IMR-90 (cell line): ENCODE measurements at regions not wholly inside any gene's neighbourhood (a gene's known extent, or its start where the extent isn't known, plus 50 kb on each side); places are given as distances from the start of the nearest gene placed in this dataset.

ENCODE experiments used
- ATAC-seq: fragments of 200-7000 bp; cut with Tn5 transposase; 2 replicates; pipeline ENCODE4 v1.9.1; 2020; ENCODE audit warnings: low read depth, mild to moderate bottlenecking, moderate library complexity
- BruUV-seq: library from RNA; stranded (reverse); fragments of 400-500 nt; replicated peaks from 2 replicates; lab custom pipeline; 2021; lab: Mats Ljungman, UMichigan
- CTCF ChIA-PET: fragments of 300-600 bp; formaldehyde crosslinking; extraction: SDS; loops from one replicate; lab custom pipeline; 2021; ENCODE audit warnings: antibody characterized with exemption; lab: Yijun Ruan, JAX
- POLR2A ChIA-PET: fragments of 300-600 bp; sonication (Branson Sonifier 250); formaldehyde crosslinking; loops from one replicate; lab custom pipeline; 2022; ENCODE audit warnings: antibody characterized with exemption; ENCODE audit not compliant: unreplicated experiment; lab: Charles Lee
- DNase-seq: peaks from one replicate; pipeline ENCODE4 v3.0.0; 2013
- H2AFZ ChIP-seq: replicated peaks from 2 replicates; pipeline ENCODE3; 2013; ENCODE audit warnings: low read length, mild to moderate bottlenecking; ENCODE audit not compliant: poor library complexity
- H2AK5ac ChIP-seq: 2 replicates; pipeline ENCODE4 v1.6.1; 2013; ENCODE audit warnings: low read depth, low read length, inconsistent platforms
- H2AK9ac ChIP-seq: replicated peaks from 2 replicates; pipeline ENCODE3; 2013; ENCODE audit warnings: mild to moderate bottlenecking, low read depth, low read length, moderate library complexity; ENCODE audit not compliant: poor library complexity
- H2BK120ac ChIP-seq: 2 replicates; pipeline ENCODE4 v1.6.1; 2013; ENCODE audit warnings: low read depth, low read length, inconsistent platforms
- H2BK15ac ChIP-seq: 3 replicates; pipeline ENCODE4 v1.6.1; 2013; ENCODE audit warnings: low read depth, low read length, inconsistent platforms
- H2BK20ac ChIP-seq: 2 replicates; pipeline ENCODE4 v1.6.1; 2013; ENCODE audit warnings: low read depth, mild to moderate bottlenecking, inconsistent platforms, low read length, moderate library complexity
- H2BK5ac ChIP-seq: 2 replicates; pipeline ENCODE4 v1.6.1; 2013; ENCODE audit warnings: mild to moderate bottlenecking, low read depth, low read length, inconsistent platforms; ENCODE audit not compliant: poor library complexity, severe bottlenecking
- H3K14ac ChIP-seq: replicated peaks from 2 replicates; pipeline ENCODE4 v1.6.1; 2013; ENCODE audit warnings: low read depth, low read length, inconsistent platforms
- H3K18ac ChIP-seq: 2 replicates; pipeline ENCODE4 v1.6.1; 2013; ENCODE audit warnings: low read depth, low read length, control low read depth
- H3K23ac ChIP-seq: 2 replicates; pipeline ENCODE4 v1.6.1; 2013; ENCODE audit warnings: low read depth, low read length, inconsistent platforms
- H3K27ac ChIP-seq: 2 replicates; pipeline ENCODE4 v1.5.1; 2013; ENCODE audit warnings: mild to moderate bottlenecking, control low read depth, low read length; ENCODE audit not compliant: insufficient read depth
- H3K27me3 ChIP-seq: 2 replicates; pipeline ENCODE4 v1.6.1; 2013; ENCODE audit warnings: low read length; ENCODE audit not compliant: control insufficient read depth, insufficient read depth
- H3K36me3 ChIP-seq: 2 replicates; pipeline ENCODE4 v1.6.1; 2013; ENCODE audit warnings: low read length, mixed read lengths; ENCODE audit not compliant: control insufficient read depth, insufficient read depth
- H3K4ac ChIP-seq: 2 replicates; pipeline ENCODE4 v1.6.1; 2013; ENCODE audit warnings: low read depth, low read length, inconsistent platforms
- H3K4me1 ChIP-seq: 2 replicates; pipeline ENCODE4 v1.6.1; 2013; ENCODE audit warnings: low read length, mixed read lengths; ENCODE audit not compliant: control insufficient read depth, insufficient read depth
- H3K4me2 ChIP-seq: 2 replicates; pipeline ENCODE4 v1.6.1; 2013; ENCODE audit warnings: low read depth, mild to moderate bottlenecking, control low read depth, low read length, moderate library complexity
- H3K4me3 ChIP-seq: 2 replicates; pipeline ENCODE4 v1.5.1; 2013; ENCODE audit warnings: low read depth, mild to moderate bottlenecking, control low read depth, low read length, moderate library complexity; ENCODE audit not compliant: insufficient read depth
- H3K56ac ChIP-seq: 2 replicates; pipeline ENCODE4 v1.6.1; 2013; ENCODE audit warnings: low read length, inconsistent platforms; ENCODE audit not compliant: insufficient read depth; ENCODE audit errors: extremely low read depth
- H3K79me1 ChIP-seq, 2 experiments: 2 replicates each; pipeline ENCODE4 v1.6.1; 2013; ENCODE audit warnings: low read length in 2 of 2, inconsistent platforms in 1 of 2, low read depth in 1 of 2
- H3K9ac ChIP-seq: 2 replicates; pipeline ENCODE4 v1.6.1; 2013; ENCODE audit warnings: low read depth, low read length, control low read depth
- H3K9me1 ChIP-seq: 2 replicates; pipeline ENCODE4 v1.6.1; 2013; ENCODE audit warnings: low read length, inconsistent platforms; ENCODE audit not compliant: insufficient read depth
- H3K9me3 ChIP-seq: 2 replicates; pipeline ENCODE4 v1.6.1; 2013; ENCODE audit warnings: low read length; ENCODE audit not compliant: control insufficient read depth, insufficient read depth
- H4K20me1 ChIP-seq: 2 replicates; pipeline ENCODE4 v1.6.1; 2013; ENCODE audit warnings: low read length, inconsistent platforms; ENCODE audit not compliant: insufficient read depth
- H4K5ac ChIP-seq: 2 replicates; pipeline ENCODE4 v1.6.1; 2013; ENCODE audit warnings: mild to moderate bottlenecking, low read depth, low read length, control low read depth
- H4K8ac ChIP-seq, 2 experiments: 2 replicates each; pipeline ENCODE4 v1.6.1; 2013; ENCODE audit warnings: low read depth in 2 of 2, low read length in 2 of 2, control low read depth in 1 of 2, inconsistent platforms in 1 of 2
- H4K91ac ChIP-seq: 2 replicates; pipeline ENCODE4 v1.6.1; 2013; ENCODE audit warnings: low read depth, low read length, inconsistent platforms; ENCODE audit not compliant: insufficient read depth
- CEBPB ChIP-seq: IDR thresholded peaks from 2 replicates; pipeline ENCODE4 v1.6.1; 2012; ENCODE audit warnings: low read depth, low read length, improper control_type of control experiment
- CHD1 ChIP-seq: IDR thresholded peaks from 2 replicates; pipeline ENCODE4 v1.6.1; 2012; ENCODE audit warnings: low read depth, low read length, improper control_type of control experiment
- CTCF ChIP-seq: conservative IDR thresholded peaks from 2 replicates; pipeline ENCODE4 v1.5.1; 2012; ENCODE audit warnings: mild to moderate bottlenecking, low read depth, low read length, improper control_type of control experiment
- MAFK ChIP-seq: IDR thresholded peaks from 2 replicates; pipeline ENCODE4 v1.6.1; 2012; ENCODE audit warnings: low read depth, low read length, improper control_type of control experiment
- MAZ ChIP-seq: IDR thresholded peaks from 2 replicates; pipeline ENCODE4 v1.6.1; 2012; ENCODE audit warnings: low read depth, mild to moderate bottlenecking, low read length, improper control_type of control experiment, moderate library complexity, borderline replicate concordance
- MXI1 ChIP-seq: IDR thresholded peaks from 2 replicates; pipeline ENCODE4 v1.6.1; 2012; ENCODE audit warnings: low read depth, mild to moderate bottlenecking, low read length, moderate library complexity, borderline replicate concordance
- NFE2L2 ChIP-seq: fragments of 150-350 bp; IDR thresholded peaks from 2 replicates; pipeline ENCODE4 v1.6.1; 2016; ENCODE audit warnings: low read depth, mild to moderate bottlenecking, low read length
- RFX5 ChIP-seq: IDR thresholded peaks from 2 replicates; pipeline ENCODE4 v1.8.0; 2012; ENCODE audit warnings: low read depth, mild to moderate bottlenecking, low read length, moderate library complexity
- SMC3 ChIP-seq: fragments of 150-350 bp; IDR thresholded peaks from 2 replicates; pipeline ENCODE4 v1.6.1; 2016; ENCODE audit warnings: low read depth, mild to moderate bottlenecking, antibody characterized with exemption, low read length, moderate library complexity
- WGBS, 2 experiments: methylation state at CpG; one replicate each; pipeline versions ENCODE4 v1.1.5 to v1.1.7; 2013; ENCODE audit warnings: missing lambda C conversion rate in 2 of 2; ENCODE audit not compliant: insufficient read length in 1 of 2; ENCODE audit errors: extremely low coverage in 2 of 2; 5-methylcytosine and 5-hydroxymethylcytosine counted together
- dilution Hi-C: fragments of 300-500 bp; cut with HindIII; formaldehyde crosslinking; loops from one replicate; pipeline ENCODE4 v1.14.3; 2018; ENCODE audit warnings: low sequenced_read_pairs; ENCODE audit not compliant: unreplicated experiment
- in situ Hi-C: fragments of 300-500 bp; cut with MboI; formaldehyde crosslinking; loops from 3 replicates; pipeline ENCODE4 v1.14.3; 2019; ENCODE audit warnings: low sequenced_read_pairs, inconsistent platforms, mixed read lengths
- intact Hi-C: fragments of 100-400 bp; cut with micrococcal nuclease; formaldehyde crosslinking; loops from 2 replicates; pipeline ENCODE4 v1.10.0; 2022
- TF ChIP-seq, protein P1 (sequence below): fragments of 150-350 bp; IDR thresholded peaks from 2 replicates; pipeline ENCODE4 v1.6.1; 2016; ENCODE audit warnings: low read depth, mild to moderate bottlenecking, low read length, moderate library complexity, borderline replicate concordance
- TF ChIP-seq, protein P2 (sequence below): fragments of 150-350 bp; IDR thresholded peaks from 2 replicates; pipeline ENCODE4 v1.6.1; 2017; ENCODE audit warnings: mild to moderate bottlenecking, antibody characterized with exemption, low read length, low read depth

GRCh38 chr6:56862415-56863175, 92.3 kb upstream of the BEND6 start:
- peak overlapping the region in 1 of 2 experiments; percentile 57; a peak in 2 of 4 replicates for H4K8ac ChIP-seq
- intact Hi-C loops, result no loop called here
- H3K4me2 ChIP-seq, result peak overlapping the region; percentile 83
- H2AK5ac ChIP-seq, result peak overlapping the region; percentile 78
- H2AK9ac ChIP-seq, result no peak overlapping the region
- CTCF ChIA-PET, result interaction anchor here (0.6 to 3.6 kb wide), 4 partner anchors 10 to 809 kb away, joined by 3 to 21 read pairs (median 5); no protein-coding TSS in a partner anchor
- no peaks in the 10 kb centered on the region for H4K20me1 ChIP-seq
- peak overlapping the region; percentile 65 for H3K4ac ChIP-seq
- H4K5ac ChIP-seq, result peak overlapping the region; percentile 61; the same call in 1 of the 2 replicates
- DNase-seq (peak; percentile 69), ATAC-seq (peak; percentile 24)
- in situ Hi-C loops, result loop anchor here (25.0 kb wide), 1 partner anchor 500 kb away; no protein-coding TSS in a partner anchor
- H3K27me3 ChIP-seq, result no peaks in the 10 kb centered on the region
- peak overlapping the region; percentile 18; the same call in 1 of the 2 replicates for H3K9ac ChIP-seq
- peak overlapping the region; percentile 65 for H4K91ac ChIP-seq
- H3K56ac ChIP-seq, result peak overlapping the region; percentile 23
- peak overlapping the region; percentile 80 for H2BK5ac ChIP-seq
- no peak overlapping the region for H2AFZ ChIP-seq
- POLR2A ChIA-PET, result no interaction called here
- peak overlapping the region; percentile 64 for H2BK20ac ChIP-seq
- peak overlapping the region; percentile 74; the same call in 2 of the 3 replicates for H2BK15ac ChIP-seq
- BruUV-seq, result no TSS peak
- no peak for TF ChIP-seq CHD1
- TF ChIP-seq, protein P1, sequence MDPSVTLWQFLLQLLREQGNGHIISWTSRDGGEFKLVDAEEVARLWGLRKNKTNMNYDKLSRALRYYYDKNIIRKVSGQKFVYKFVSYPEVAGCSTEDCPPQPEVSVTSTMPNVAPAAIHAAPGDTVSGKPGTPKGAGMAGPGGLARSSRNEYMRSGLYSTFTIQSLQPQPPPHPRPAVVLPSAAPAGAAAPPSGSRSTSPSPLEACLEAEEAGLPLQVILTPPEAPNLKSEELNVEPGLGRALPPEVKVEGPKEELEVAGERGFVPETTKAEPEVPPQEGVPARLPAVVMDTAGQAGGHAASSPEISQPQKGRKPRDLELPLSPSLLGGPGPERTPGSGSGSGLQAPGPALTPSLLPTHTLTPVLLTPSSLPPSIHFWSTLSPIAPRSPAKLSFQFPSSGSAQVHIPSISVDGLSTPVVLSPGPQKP, result no peak
- no peak for TF ChIP-seq MXI1
- TF ChIP-seq, protein P2, sequence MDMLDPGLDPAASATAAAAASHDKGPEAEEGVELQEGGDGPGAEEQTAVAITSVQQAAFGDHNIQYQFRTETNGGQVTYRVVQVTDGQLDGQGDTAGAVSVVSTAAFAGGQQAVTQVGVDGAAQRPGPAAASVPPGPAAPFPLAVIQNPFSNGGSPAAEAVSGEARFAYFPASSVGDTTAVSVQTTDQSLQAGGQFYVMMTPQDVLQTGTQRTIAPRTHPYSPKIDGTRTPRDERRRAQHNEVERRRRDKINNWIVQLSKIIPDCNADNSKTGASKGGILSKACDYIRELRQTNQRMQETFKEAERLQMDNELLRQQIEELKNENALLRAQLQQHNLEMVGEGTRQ, result no peak
- TF ChIP-seq MAZ, result no peak
- TF ChIP-seq MAFK, result no peak
- TF ChIP-seq CTCF, result no peak
- no peak for TF ChIP-seq CEBPB
- no peak for TF ChIP-seq SMC3
- TF ChIP-seq NFE2L2, result no peak
- TF ChIP-seq RFX5, result no peak
- peak overlapping the region; percentile 66 for H3K18ac ChIP-seq
- peak overlapping the region; percentile 53 for H3K14ac ChIP-seq
- H3K9me3 ChIP-seq, result no peaks in the 10 kb centered on the region
- peaks cover 27% of the 10 kb centered on the region for H3K9me1 ChIP-seq
- peaks cover 5% of the 10 kb centered on the region for H3K36me3 ChIP-seq
- H3K4me1 ChIP-seq, result peaks cover 25% of the 10 kb centered on the region
- H3K27ac ChIP-seq, result peak overlapping the region; percentile 72
- H2BK120ac ChIP-seq, result peak overlapping the region; percentile 56
- WGBS, 2 experiments, result no CpG with 5 or more reads among the region's 3 CpGs
- peak overlapping the region; percentile 20 for H3K23ac ChIP-seq
- no peak overlapping the region; the same call in 1 of the 2 replicates for H3K4me3 ChIP-seq
- peaks cover 15 to 76% of the 10 kb centered on the region in 2 experiments; a peak in 3 of 4 replicates for H3K79me1 ChIP-seq
- dilution Hi-C loops, result no loop called here
